Fibroblast of skin of left biceps (primary cell): ENCODE measurements at regions not wholly inside any gene's neighbourhood (a gene's known extent, or its start where the extent isn't known, plus 50 kb on each side); places are given as distances from the start of the nearest gene placed in this dataset.

Source experiments
- DNase-seq, 2 experiments: peaks; one replicate each; pipeline ENCODE4 v3.0.0-alpha.2; 2013; ENCODE audit warnings: low read depth in 2 of 2

DNA sequence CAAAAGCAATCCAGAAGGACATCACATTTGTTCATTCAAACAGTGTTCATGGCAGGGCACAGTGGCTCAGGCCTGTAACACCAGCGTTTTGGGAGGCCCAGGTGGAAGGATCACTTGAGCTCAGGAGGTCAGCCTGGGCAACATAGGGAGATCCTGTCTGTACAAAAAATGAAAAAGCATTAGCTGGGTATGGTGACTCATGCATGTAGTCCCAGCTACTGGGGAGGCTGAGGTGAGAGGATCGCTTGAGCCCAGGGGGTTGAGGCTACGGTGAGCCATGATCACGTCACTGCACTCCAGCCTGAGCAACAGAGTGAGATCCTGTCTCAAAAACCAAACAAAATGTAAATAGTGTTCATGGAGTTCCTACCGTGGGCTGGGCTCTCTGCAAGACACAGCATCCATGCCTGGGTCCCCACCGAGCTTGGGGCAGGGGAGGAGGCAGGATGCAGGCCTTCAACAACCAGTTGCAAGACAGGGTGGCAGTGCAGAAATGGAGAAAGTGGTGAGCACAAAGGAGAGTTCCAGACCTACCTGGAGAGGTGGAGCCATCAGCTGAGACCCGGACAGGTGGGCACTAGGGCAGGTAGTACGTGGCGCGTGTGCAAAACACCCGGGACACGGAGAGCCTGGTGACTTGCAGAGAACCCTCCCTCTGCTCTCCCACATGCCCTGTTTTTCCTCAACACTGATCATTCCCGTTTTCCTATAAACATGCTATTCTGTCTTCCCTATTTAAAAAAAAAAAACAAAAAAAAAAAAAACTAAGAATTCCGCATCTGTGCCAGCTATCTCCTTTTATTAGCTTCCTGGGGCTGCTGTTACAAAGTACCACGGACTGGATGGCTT, 138.9 kb downstream of the TOMM20 start:
- no peak for DNase-seq

DNA sequence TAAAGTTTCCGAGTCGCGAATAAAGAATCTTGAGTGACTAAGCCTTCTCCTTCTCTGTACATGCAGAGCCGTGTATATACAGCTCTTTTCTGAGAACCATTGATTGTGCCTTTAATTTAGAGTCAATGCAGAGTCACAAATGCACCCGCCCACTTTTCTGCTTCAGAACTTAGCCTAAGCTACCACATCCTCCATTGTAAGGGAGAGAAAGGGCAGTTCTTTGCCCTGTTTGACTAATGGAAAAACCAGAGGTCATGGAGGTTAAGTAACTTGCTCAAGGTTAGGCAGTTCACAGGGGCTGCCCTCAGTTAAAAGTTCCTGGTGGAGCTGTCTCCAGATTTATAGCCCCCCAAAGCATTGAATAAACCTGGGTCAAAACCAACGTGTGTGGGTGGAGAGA, 139.6 kb downstream of the TOMM20 start:
- no peak for DNase-seq

DNA sequence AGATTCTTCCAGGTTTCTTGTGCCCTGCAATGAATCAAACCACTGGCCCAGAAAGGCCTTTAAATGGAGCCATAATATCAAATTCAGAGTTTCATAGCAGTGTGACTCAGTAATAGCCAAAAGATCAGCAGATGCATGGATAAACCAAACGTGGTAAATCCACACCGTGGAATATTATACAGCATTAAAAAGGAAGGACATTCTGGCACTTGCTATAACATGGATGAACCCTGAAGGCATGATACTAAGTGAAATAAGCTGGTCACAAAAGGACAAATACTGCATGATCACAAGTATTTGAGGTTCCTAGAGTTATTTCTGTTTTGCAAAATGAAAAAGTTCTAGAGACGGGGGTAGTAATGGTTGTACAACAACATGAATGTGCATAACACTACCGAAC, 140.1 kb downstream of the TOMM20 start:
- DNase-seq: no peak

DNA sequence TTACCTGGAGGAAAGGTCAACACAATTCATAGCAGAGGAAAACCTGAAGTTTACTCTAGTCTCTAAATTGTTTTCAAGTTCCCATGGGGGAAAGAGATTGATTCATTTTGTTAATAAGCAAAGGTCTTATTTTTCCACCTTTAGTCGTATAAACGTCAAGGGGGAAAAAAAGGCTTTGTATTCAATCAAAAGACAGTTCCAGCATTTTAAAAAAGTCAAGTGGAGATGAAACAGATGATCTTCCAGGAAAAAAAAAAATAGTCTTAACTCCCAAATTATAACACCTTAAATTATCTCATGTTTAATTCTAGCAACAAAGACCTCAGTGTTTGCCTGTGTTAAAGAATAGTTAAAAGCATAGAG, 140.5 kb downstream of the TOMM20 start:
- no peak for DNase-seq

DNA sequence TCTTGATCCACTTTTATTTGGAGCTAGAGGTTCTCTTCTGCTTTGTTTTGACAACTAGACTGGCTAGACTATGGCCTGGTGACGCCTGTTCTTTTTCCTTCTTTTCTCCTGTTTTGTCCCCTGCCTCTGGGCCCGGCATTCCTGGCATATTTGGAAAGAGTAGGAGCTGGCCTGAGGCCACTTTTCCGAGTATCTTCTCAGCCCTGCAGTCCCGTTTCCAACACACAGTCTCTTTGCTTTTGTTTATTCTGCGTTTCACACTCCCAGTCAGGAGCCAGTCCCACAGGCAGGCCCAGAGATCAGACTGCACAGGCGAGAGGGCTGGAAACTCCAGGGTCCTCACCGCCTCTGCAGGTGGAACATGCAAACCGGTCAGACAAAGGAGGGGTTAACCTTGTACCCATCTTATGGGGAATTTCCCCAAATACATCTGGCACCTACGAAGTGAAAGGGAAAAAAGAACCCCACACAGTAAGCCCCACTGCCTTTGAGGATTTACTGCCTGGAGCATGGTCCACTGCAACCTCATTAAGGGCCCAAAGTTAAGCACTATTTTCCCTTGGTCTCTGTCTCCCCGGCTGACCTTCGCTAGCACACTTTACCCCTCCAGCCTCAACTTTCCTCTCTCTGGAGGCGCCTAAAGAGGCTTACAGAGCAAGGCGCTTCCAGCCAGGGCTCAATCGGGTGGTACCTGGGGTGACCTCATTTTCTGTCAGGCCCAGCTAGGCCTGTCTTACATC, 141.1 kb downstream of the TOMM20 start:
- DNase-seq: peak; percentile 67 to 70

DNA sequence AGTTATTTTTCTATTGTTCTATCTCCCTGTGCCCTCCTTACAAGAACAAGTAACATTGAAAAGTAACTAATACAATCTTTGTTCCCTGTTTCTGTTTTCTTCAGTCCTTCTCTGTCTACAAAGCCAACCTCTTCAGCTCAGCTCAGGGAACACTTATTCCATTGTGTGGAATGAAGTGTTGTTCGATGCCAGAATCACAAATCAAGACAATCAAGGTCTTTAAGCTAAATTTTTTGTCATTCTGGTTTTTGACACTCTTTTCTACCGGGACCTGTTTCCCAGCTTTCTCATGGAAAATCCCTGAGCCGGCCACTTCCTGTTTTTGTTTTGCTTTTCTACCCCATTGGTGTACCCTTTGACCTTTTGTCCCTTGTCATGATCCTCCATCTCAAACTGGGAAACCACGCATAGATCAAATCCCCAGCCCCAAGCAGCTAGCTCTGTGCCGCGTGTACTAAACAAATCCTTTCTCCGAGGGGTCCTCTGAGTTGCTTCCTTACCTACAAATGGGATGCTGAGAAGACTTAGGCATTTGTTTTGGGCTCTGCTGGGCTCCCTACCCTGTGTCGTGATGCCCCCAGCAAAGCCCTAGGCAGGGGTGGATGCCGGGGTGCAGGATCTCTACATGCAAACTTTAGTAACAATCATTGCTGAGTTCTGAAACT, 141.8 kb downstream of the TOMM20 start:
- no peak for DNase-seq

DNA sequence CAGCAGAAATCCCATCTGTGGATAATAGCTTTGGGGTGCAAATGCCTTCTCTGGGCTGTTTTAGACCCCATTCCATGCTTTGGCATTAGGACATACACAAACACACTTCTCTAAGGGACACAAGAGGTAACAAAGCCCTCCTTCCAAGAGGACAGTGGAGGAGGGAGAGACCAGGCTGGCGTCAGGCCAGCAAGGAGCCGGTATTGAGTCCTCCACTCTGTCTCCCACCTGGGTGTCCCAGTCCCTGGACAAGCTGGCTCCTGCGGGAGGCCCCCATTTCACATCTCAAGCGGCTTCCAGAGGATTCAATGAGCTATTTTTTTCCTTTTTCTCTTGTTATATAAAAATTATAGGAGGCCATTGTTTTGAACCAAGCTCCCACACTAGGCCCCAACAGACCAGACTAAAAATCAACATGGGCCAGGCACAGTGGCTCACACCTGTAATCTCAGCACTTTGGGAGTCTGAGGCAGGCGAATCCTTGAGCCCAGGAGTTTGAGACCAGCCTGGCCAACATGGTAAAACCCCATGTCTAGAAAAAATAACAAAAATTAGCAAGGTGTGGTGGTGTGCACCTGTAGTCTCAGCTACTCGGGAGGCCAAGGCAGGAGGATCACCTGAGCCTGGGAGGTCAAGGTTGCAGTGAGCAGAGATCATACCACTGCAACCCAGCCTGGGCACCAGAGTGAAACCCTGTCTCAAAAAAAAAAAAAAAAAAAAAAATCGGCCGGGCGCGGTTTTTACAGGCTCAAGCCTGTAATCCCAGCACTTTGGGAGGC, 142.9 kb downstream of the TOMM20 start:
- no peak for DNase-seq

DNA sequence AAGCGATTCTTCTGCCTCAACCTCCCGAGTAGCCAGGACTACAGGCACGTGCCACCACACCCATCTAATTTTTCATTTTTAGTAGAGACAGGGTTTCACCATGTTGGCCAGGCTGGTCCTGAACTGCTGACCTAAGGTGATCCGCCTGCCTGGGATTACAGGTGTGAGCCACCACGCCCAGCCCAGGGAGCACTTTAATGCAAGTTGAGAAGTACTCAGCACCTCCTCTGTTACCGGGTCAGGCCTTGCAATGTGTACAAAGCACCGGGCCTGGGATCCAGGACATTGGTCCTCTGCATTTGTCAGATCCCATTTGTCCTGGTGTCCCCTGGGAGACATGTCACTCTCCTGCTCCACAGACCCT, 143.6 kb downstream of the TOMM20 start:
- DNase-seq: no peak

DNA sequence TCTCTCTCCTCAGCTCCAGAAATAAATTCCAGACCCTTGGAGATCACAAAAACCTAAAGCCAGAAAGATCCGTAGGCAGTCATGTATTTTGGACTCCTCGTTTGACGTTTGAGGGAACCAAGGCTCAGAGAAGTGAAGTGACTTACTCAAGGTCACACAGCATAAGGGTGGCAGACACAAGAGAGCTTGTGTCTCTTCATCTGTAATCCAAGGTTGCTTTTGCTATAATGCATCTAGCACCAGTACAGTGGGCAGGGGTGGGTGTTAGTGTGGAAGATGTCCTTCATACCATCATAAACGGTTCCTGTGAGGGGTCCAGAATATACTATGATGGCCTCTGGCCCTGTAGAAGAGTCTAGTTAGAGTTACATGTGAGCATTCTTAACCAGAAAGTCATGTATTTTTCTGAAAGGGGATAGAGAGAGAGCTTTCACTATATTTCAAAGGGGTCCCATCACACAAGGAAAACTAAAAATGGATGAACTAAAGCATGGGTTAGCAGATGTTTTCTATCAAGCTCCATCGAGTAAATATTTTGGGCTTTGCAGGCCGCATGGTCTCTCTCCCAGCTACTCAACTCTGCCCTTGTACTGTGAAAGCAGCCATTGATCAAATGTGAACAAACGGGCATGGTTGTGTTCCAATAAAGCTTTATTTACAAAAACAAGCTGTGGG, 144.9 kb downstream of the TOMM20 start:
- no peak for DNase-seq

DNA sequence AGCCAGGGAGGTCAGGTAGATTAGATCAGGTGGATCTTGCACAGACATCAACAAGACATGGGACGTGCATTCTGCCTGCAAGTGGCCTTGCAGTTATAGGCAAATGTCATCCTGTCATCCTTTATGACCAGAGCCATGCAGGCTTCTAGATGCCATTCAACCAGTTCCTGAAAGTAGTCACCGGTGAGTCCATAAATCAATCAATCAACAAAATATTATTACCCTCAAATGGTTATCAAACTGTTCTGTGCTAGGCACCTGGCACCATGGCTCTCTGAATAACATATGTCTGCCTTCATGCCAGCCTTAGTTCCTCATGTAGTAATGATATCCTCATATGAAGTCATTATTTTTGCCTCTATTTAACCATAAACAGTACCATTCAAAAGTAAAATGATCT, 146.9 kb downstream of the TOMM20 start:
- DNase-seq: no peak

DNA sequence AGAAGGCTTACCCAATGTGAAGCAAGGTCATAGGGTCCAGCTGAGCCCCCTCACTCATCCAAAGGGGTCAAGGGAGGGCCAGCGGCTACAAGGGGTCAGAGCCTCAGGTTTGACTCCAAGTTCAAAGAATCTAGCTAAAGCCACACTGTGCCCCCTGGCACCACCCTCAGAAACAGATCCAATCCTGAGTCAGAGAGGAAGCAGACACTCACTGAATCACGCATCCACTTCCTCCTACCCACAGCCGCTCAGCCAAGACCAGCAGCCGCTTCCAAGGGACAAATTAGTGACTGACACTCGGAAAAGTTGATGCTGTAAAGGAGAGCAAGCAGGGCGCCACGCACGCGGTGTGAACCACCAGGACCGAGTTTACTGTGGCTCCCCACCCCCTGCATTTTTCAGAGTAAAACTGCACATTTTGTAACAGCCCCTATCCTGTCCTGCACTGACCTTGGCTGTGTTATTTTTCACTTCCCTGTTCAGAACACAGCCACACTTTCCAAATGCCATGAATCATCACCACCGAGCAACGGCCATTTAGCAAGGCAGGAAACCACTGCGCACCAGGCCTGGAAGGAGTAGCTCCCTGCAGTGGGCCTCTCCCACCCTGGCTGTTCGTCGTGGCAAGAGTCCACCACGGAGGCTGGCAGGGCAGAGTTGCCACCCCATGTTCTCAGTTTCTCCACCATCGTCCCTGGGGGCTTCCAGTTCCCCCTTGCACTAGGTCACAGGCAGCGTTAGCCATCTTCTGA, 147.8 kb downstream of the TOMM20 start:
- peak; percentile 85 to 86 for DNase-seq

DNA sequence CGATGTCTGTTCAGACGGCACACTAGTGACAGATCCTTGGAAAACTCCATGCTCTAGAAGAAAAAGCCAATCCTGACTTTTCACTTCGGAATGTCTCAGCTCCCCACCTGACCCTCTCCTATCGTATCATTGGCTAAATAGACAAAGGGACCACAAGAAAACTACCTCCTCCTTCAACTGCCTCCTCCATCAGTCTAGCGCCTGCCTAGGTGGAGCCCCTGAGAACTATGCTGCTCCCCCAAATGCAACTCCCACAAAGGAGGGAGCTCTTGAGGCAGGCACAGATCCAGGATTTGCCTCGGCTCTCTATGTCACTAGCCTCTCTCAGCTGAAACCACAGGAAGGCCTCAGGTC, 148.4 kb downstream of the TOMM20 start:
- DNase-seq: no peak

DNA sequence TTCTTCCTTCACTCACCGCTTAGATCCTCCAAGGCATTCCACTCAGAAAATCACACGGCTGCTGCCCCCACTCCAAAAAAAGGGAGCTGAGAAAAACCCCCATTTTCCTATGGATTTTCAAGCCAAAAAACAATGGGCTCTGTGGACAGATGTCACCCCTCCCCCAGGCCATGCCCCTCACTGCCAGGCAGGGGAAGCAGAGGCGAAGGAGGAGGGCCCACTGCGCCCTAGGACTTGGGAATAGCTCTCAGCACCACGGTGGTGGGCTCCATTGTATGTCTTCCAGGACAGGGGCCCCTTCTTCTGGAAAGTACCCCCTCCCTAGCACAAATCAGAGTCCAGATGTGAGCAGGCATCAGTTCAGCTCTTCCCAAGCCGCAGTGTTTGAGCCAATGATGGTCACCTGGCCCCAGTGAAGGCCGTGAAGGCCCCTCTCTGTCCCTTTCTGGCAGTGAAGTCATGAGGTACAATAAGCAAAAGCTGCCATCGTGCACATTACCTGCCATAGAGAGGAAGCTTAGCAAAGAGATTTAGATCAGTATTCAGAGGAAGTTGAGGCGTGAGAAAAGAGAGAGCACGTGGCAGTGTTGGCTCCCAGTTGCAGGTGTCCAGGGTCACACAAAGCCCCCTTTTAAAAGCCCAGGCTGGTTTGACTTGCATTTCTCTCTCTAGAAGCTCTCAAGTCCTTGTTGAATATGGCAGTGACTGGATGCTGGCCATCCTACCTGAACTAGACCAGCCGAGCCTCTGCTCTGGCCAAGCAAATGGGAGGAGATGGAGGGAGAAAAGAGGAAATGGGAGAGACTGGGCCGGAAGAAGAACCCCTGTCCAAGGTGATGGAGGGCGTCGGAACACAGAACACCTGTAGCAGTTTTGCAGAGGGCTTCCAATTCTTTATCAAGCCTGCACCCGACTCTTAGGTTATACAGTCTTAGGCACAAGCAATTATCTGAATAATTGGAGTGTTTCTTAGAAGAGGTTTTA, 149.0 kb downstream of the TOMM20 start:
- no peak for DNase-seq

DNA sequence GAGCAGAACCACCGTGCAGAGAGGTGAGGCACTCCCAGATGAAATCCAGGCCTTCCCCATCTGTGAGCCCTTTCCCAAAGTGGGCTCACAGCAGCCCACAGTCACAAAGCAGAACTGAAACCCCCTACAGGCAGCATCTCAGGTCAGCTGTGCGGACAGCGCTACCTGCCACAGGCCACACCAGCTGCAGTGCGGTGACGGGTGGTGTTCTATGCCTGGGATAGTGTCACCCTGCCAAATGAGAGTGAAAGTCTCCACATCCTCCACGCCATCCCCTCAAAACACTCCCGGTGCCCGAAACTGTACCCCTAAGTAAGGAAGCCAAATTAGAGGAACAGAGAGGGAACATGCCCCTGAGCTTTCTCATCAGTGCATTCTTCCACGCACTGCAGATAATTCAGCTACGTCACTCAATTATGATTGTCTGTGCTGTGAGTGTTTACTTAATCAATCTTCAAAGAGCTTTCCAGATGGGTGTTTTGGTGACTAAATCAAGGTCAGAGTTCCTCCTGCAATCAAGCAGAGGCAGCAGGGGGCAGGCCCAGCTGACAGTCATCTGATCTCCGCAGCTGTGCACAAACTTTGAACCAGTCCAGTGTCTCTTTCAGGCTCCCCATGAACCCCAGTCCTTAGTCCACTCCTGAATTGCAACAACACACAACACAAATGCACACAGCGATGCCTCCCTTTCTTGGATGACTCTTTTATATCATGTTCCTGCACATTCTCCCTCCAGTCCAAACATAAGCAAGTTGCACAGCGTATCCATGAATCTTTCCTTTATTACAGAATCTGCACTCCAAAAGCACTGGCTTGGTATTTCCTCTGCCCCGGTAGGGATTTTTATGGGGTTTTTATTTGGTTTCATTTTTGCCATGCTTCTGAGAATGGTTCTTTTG, 150.0 kb downstream of the TOMM20 start:
- DNase-seq: no peak

DNA sequence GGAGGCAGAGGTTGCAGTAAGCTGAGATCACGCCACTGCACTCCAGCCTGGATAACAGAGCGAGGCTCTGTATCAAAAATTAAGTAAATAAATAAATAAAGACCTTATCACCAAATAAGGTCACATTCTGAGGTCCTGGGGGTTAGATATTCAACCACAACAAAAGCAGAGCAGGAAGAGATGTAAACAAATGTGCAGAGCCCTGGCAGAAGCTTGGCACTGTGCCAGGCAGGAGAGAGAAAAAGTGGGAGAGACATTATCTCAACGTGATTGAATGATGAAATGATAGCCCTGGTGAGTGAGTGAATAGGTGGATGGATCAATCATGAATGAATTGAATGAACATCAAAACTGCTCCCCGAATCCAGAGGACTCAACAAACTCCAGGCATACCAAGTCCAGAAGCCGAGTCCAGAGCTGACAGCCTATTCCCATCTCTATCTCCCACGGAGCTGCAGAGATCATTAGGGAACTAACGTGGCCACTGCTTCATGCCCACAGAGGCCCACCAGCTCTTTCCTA, 150.7 kb downstream of the TOMM20 start:
- no peak for DNase-seq

DNA sequence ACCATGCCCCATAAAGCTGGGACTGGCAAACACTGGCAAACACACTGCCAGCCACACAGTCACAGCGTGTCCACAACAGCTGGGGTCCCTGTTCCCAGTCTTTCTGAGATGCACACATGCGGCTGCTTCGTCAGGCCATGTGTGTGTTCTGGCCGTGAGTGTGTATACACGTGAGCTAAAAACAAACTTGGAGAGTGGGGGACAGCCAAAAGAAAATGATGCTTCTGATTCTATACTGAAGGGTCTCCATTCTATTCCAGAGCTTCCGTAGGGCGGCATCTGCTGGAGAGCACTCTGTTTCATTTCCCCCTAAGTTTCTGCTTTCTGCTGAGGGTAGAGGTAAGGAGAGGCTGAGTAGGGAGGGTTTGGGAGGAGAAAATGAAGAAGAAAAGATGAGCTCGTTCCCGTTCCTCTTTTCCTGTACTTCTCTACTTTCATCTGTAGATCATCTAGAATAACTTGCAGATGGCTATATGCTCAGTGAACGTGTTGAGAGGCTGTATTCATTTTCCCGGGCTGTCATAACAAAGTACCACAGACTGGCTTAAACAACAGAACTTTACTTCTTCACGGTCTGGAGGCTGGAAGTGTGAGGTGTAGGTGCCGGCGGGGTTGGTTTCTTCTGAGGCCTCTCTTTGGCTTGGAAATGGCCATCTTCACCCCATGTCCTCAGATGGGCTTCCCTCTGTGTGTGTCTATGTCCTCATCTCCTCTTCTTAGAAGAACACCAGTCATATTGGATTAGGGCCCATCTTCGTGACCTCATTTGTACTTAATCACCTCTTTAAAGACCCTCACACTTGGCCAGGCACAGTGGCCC, 151.6 kb downstream of the TOMM20 start:
- DNase-seq: no peak
